BLaER1 treated with 17β-estradiol and CSF1 and Interleukin-3, amounts not matched to agents 10 nM and 100 nM (cell line): ENCODE measurements at regions not wholly inside any gene's neighbourhood (a gene's known extent, or its start where the extent isn't known, plus 50 kb on each side); places are given as distances from the start of the nearest gene placed in this dataset.
"Not testable (repeated sequence)": the region's sequence is repeated elsewhere in the genome, so short reads cannot be mapped to it uniquely, and the experiment has no call there.

Experiments
- H3K27ac ChIP-seq, 11 experiments: shearing (Covaris generic); formaldehyde crosslinking; 2 replicates each; pipeline ENCODE4 v1.8.1; 2022
- H3K27me3 ChIP-seq, 11 experiments: shearing (Covaris generic); formaldehyde crosslinking; 2 replicates each; pipeline ENCODE4 v1.8.1; 2022
- H3K36me3 ChIP-seq, 11 experiments: shearing (Covaris generic); formaldehyde crosslinking; 2 replicates each; pipeline ENCODE4 v1.8.1; 2022
- H3K4me1 ChIP-seq, 10 experiments: shearing (Covaris generic); formaldehyde crosslinking; 2 replicates each; pipeline ENCODE4 v1.8.1; 2022
- H3K4me2 ChIP-seq, 11 experiments: shearing (Covaris generic); formaldehyde crosslinking; 2 replicates each; pipeline ENCODE4 v1.8.1; 2022
- H3K4me3 ChIP-seq, 10 experiments: shearing (Covaris generic); formaldehyde crosslinking; 2 replicates each; pipeline ENCODE4 v1.8.1; 2022
- H3K9ac ChIP-seq, 11 experiments: shearing (Covaris generic); formaldehyde crosslinking; 2 replicates each; pipeline ENCODE4 v1.8.1; 2022
- H3K9me3 ChIP-seq, 11 experiments: shearing (Covaris generic); formaldehyde crosslinking; replicated peaks in 1 of 11; 2 replicates each; pipeline ENCODE4 v1.8.1; 2022
- H4K20me1 ChIP-seq, 11 experiments: shearing (Covaris generic); formaldehyde crosslinking; 2 replicates each; pipeline ENCODE4 v1.8.1; 2022
- Cebpa-rat ChIP-seq, 11 experiments: shearing (Covaris generic); IDR thresholded peaks; 2 replicates each; pipeline ENCODE4 v1.8.1; 2022

DNA sequence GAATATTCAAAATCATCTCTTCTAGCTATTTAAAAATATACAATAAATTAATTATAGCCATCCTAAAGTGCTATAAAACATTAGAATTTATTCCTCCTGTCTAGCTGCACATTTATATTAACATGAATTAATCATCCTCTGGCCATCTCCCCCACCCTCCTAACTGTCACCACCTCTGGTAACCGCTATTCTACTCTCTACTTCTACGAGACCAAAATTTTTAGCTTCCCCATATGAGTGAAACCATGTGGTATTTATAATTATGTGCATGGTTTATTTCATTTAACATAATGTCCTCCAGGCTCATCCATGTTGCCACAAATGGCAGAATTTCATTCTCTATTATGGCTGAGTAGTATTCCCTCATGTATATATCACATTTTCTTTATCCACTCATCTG, 265.2 kb downstream of the COG6 start:
- H3K9me3 ChIP-seq: peaks cover 15 to 28% (median 18%) of the 10 kb centered on the region in 11 experiments
- no peak overlapping the region for H3K4me3 ChIP-seq
- no peaks in the 10 kb centered on the region for H3K4me1 ChIP-seq
- no peaks in the 10 kb centered on the region for H4K20me1 ChIP-seq
- no peak for TF ChIP-seq Cebpa-rat (IDR thresholded peaks at IDR 0.05)
- no peak overlapping the region for H3K9ac ChIP-seq
- no peaks in the 10 kb centered on the region for H3K27me3 ChIP-seq
- H3K36me3 ChIP-seq: no peaks in the 10 kb centered on the region
- no peak overlapping the region for H3K4me2 ChIP-seq
- H3K27ac ChIP-seq: no peak overlapping the region

DNA sequence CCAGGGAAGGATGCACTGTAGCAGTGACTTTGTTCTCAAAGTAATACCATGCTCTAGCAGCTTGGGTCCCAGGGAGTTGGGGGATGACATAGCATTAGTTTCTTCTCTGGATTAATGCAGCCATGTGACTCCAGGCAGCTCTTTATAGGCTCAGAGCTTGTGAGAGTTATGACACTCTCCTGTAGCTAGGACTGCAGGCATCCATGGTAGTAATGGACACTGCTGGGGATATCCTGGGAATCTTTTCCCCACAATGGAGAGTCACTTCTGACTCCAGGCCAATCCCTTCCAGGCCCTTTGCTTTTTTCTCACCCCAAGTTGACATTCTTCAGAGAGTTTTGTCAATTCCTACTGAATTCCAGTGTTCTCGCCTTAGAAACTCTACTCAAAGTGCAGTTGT, 270.9 kb downstream of the COG6 start:
- Histone ChIP-seq H3K27me3 (no peaks in the 10 kb centered on the region), H3K4me2 (no peak overlapping the region)

DNA sequence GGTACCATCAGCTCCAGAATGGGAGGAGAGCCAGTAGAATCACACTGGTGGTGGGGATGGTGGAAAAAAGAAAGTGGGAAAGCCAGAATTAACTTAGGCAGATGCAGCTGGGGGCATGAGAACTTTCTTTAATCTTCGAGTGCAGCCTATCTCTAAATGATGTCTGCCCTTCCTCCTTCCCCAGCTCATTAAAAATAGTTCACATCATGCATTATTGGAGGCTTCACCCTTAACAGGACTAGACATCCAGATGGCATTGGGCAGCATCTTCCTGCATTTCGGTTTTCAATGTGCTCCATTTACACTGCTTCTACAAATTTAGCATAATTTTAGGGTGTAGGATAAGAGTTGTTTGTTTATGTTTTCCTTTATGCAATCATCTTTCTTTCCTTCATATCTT, 272.8 kb downstream of the COG6 start:
- Histone ChIP-seq H3K27me3 (no peaks in the 10 kb centered on the region), H3K36me3 (no peaks in the 10 kb centered on the region), H3K4me2 (no peak overlapping the region), H3K9ac (no peak overlapping the region), H3K9me3 (peaks cover 14 to 23% (median 19%) of the 10 kb centered on the region in 11 experiments), H4K20me1 (no peaks in the 10 kb centered on the region), H3K4me3 (no peak overlapping the region), H3K4me1 (no peaks in the 10 kb centered on the region), H3K27ac (no peak overlapping the region)
- TF ChIP-seq Cebpa-rat (IDR thresholded peaks at IDR 0.05): no peak

More for the DNA sequence above, 270.9 kb downstream of the COG6 start:
- TF ChIP-seq Cebpa-rat (IDR thresholded peaks at IDR 0.05): no peak
- Histone ChIP-seq H3K4me1 (no peaks in the 10 kb centered on the region), H3K9ac (no peak overlapping the region), H3K9me3 (peaks cover 21 to 34% (median 24%) of the 10 kb centered on the region in 11 experiments), H3K36me3 (no peaks in the 10 kb centered on the region), H3K27ac (no peak overlapping the region), H3K4me3 (no peak overlapping the region), H4K20me1 (no peaks in the 10 kb centered on the region)

DNA sequence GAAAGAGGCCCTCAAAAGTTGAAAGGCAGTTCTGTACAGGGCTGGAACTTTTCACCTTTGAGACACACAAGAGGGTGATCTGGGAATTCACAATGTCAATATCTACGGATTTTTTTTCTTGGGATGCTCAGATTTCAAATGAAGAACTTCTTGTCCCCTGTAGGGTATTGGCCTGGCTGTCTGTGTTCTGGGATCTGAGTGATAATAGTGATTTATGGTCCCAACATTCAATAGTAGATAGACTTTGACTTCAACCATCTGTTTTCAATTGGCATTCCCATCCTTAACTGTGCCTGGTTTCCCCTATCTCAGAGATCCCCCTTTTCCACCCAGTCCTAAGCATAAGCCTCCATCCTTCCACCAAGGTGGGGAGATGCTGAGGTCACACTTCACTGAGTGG, 274.1 kb downstream of the COG6 start:
- no peak overlapping the region for H3K27ac ChIP-seq
- H3K27me3 ChIP-seq: no peaks in the 10 kb centered on the region
- H4K20me1 ChIP-seq: no peaks in the 10 kb centered on the region
- H3K4me2 ChIP-seq: no peak overlapping the region
- H3K36me3 ChIP-seq: no peaks in the 10 kb centered on the region
- no peak overlapping the region for H3K9ac ChIP-seq
- H3K4me1 ChIP-seq: no peaks in the 10 kb centered on the region
- H3K4me3 ChIP-seq: no peak overlapping the region
- H3K9me3 ChIP-seq: peaks cover 14 to 23% (median 17%) of the 10 kb centered on the region in 11 experiments
- TF ChIP-seq Cebpa-rat (IDR thresholded peaks at IDR 0.05): no peak

GRCh38 chr13:39930060-39930459, 274.6 kb downstream of the COG6 start:
- Histone ChIP-seq H3K27me3 (no peaks in the 10 kb centered on the region), H4K20me1 (no peaks in the 10 kb centered on the region), H3K9ac (no peak overlapping the region), H3K27ac (no peak overlapping the region), H3K36me3 (no peaks in the 10 kb centered on the region), H3K9me3 (peaks cover 10 to 19% (median 13%) of the 10 kb centered on the region in 11 experiments), H3K4me3 (no peak overlapping the region), H3K4me1 (no peaks in the 10 kb centered on the region), H3K4me2 (no peak overlapping the region)
- no peak for TF ChIP-seq Cebpa-rat (IDR thresholded peaks at IDR 0.05)

DNA sequence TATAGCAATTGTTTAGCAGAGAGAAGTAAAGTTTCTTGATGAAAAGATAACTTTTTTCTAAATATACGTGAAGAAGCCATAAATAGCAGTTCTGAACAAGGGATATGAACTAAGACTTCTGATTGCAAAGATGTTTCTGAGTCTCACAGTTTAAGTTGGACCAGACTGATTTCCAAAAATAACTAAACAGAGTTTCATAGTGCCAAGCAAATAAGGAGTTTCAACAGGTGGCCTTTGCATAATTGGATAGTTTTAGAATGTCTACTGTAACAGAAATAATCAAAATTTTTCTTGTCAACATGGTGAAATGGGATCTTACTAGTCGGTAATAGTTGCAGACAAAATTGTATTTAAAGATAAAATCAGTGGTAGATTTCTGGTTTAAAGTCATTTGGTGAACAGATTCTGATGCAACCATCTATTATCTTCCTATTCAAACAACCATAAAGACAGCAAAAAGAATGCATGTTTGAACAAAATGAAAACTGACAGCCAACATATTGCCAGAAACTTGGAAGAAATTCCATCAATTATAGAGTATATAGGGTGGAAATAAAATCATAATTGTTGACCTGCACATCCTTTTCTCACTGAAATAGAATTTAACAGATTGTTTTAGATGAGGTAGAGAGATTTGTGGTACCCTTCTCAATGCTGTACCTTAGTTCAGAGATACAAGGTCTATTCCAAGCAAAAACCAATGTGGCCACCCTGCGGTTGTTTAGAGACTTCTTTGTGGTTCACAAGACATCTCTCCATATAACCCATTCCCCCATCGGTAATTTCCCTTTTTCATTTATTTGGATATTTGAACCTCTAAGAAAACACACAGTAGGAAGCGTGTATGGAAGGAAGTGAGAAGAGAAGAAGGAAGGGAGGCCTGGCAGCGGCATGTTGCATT, 275.3 kb downstream of the COG6 start:
- no peak overlapping the region for H3K4me2 ChIP-seq
- no peak overlapping the region for H3K4me3 ChIP-seq
- no peaks in the 10 kb centered on the region for H3K4me1 ChIP-seq
- H3K27me3 ChIP-seq: no peaks in the 10 kb centered on the region
- no peaks in the 10 kb centered on the region for H4K20me1 ChIP-seq
- no peak for TF ChIP-seq Cebpa-rat (IDR thresholded peaks at IDR 0.05)
- no peaks in the 10 kb centered on the region for H3K36me3 ChIP-seq
- no peak overlapping the region for H3K9ac ChIP-seq
- no peak overlapping the region for H3K27ac ChIP-seq
- peaks cover 4 to 11% (median 6%) of the 10 kb centered on the region in 11 experiments for H3K9me3 ChIP-seq

DNA sequence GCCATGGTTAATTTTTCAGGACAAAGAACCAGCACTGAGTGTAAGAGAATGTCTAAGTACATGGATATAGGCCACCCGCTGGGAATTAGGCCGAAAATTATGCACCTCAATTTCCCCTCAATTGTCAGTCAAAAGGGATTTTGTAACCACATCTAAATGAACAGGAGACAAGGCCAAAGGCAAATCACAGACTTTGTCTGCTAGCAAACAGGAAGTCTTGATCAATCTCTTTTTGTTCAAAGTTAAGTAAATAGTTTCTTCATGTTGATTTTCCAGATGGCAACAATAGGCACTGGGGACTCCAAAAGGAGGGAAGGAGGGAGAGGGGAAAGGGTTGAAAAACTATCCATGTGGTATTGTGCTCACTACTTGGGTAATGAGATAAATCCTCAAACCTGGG, 276.0 kb downstream of the COG6 start:
- H3K27me3 ChIP-seq: no peaks in the 10 kb centered on the region
- H3K4me1 ChIP-seq: no peaks in the 10 kb centered on the region
- no peaks in the 10 kb centered on the region for H3K36me3 ChIP-seq
- H3K9ac ChIP-seq: no peak overlapping the region
- H3K27ac ChIP-seq: no peak overlapping the region
- no peaks in the 10 kb centered on the region for H4K20me1 ChIP-seq
- peaks cover 0 to 4% (median 0%) of the 10 kb centered on the region in 11 experiments; a peak in 4 of 22 replicates for H3K9me3 ChIP-seq
- no peak overlapping the region for H3K4me3 ChIP-seq
- no peak for TF ChIP-seq Cebpa-rat (IDR thresholded peaks at IDR 0.05)
- H3K4me2 ChIP-seq: no peak overlapping the region

- not testable (repeated sequence) for H3K4me1 ChIP-seq, H4K20me1 ChIP-seq, H3K36me3 ChIP-seq, H3K9me3 ChIP-seq, H3K4me3 ChIP-seq, H3K4me2 ChIP-seq, H3K27ac ChIP-seq, H3K27me3 ChIP-seq, H3K9ac ChIP-seq
Measured at GRCh38 chr13:39932514-39932913, 277.1 kb downstream of the COG6 start.

DNA sequence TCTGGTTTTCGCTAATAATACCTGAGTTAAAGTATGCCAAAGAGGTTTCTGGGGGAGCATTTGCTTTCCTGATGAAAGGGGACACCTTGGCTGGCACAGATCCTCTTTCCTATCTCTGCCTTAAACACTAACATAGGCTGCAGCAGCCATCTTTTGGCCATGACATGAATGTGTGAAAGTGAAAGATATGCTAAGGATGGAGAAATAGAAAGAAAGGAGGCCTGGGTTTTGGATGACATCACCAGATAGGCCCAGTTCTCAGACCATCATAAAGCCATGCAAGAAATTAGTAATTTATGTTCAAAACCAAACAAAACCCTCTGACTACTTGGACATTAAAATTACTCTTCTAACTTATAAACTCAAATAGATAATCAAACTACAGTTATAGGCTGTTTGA, 279.7 kb downstream of the COG6 start:
- no peak overlapping the region for H3K4me3 ChIP-seq
- H3K4me2 ChIP-seq: no peak overlapping the region
- H3K27me3 ChIP-seq: no peaks in the 10 kb centered on the region
- no peaks in the 10 kb centered on the region for H3K9me3 ChIP-seq
- H3K4me1 ChIP-seq: no peaks in the 10 kb centered on the region
- H3K9ac ChIP-seq: no peak overlapping the region
- H3K27ac ChIP-seq: no peak overlapping the region
- no peaks in the 10 kb centered on the region for H3K36me3 ChIP-seq
- no peak for TF ChIP-seq Cebpa-rat (IDR thresholded peaks at IDR 0.05)
- no peaks in the 10 kb centered on the region for H4K20me1 ChIP-seq

- Histone ChIP-seq H3K4me2 (no peak overlapping the region), H3K4me3 (no peak overlapping the region), H4K20me1 (no peaks in the 10 kb centered on the region), H3K9me3 (no peaks in the 10 kb centered on the region), H3K9ac (no peak overlapping the region), H3K27me3 (no peaks in the 10 kb centered on the region), H3K36me3 (no peaks in the 10 kb centered on the region), H3K4me1 (no peaks in the 10 kb centered on the region), H3K27ac (no peak overlapping the region)
- TF ChIP-seq Cebpa-rat (IDR thresholded peaks at IDR 0.05): no peak
Measured at GRCh38 chr13:39938596-39938995, 283.1 kb downstream of the COG6 start.
